ENCODE measurements at regions not wholly inside any gene's neighbourhood (a gene's known extent, or its start where the extent isn't known, plus 50 kb on each side); places are given as distances from the start of the nearest gene placed in this dataset.

DNA sequence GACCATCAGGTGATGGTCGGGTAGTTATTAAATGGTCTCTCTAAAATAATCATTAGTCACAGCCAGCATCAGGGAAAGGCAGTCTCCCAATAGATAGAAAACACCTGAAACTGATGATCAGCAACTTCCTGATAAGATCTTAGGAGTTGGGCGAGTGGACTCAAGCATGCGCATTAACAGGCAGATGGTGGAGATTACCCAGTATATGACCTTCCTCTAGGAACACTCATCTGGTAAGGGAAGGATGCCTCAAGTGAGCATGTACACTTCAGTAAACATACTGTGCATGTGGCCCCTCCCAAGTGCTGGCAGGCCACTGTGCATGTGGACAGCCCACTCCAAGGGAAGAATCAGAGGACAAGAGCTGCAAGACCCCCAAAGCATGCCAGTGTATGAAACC, 105.9 kb downstream of the ABCC12 start:
- no peak for FAIRE-seq
- WGBS (ENCODE audit: low lambda C conversion rate) = 24% methylated on average over 3 of the region's 3 CpGs

More for the DNA sequence above, 105.9 kb downstream of the ABCC12 start:
- peaks cover 0 to 7% of the 10 kb centered on the region in 2 experiments; a peak in 3 of 5 replicates for H3K27me3 ChIP-seq (ENCODE audit: control insufficient read depth in 1 of 2, insufficient read depth in 2 of 2, low read length in 2 of 2)
- H3K4me2 ChIP-seq (ENCODE audit: low read depth, low read length) = no peak overlapping the region
- no peak overlapping the region for H3K9ac ChIP-seq (ENCODE audit: insufficient read depth, low read depth, low read length)
- H2AFZ ChIP-seq (ENCODE audit: low read length) = no peak overlapping the region
- H3K36me3 ChIP-seq (replicated peaks in 1 of 2; ENCODE audit: control insufficient read depth in 1 of 2, insufficient read depth in 2 of 2, low read length in 2 of 2) = no peaks in the 10 kb centered on the region
- H3K79me2 ChIP-seq (ENCODE audit: insufficient read depth, low read length) = no peaks in the 10 kb centered on the region
- intact Hi-C loops (cut with micrococcal nuclease; ENCODE audit: unreplicated experiment) = no loop called here
- BruUV-seq (replicated peaks) = no TSS peak
- no peak overlapping the region for H3K27ac ChIP-seq (ENCODE audit: extremely low read length, insufficient read depth, low read length)
- H3K4me3 ChIP-seq (replicated peaks in 1 of 3; ENCODE audit: insufficient read depth in 1 of 3, low read depth in 2 of 3, low read length in 3 of 3) = no peak overlapping the region
- H4K20me1 ChIP-seq (ENCODE audit: insufficient read depth, low read length) = no peaks in the 10 kb centered on the region
- no peaks in the 10 kb centered on the region for H3K9me3 ChIP-seq (ENCODE audit: low read length)
- DNase-seq (ENCODE audit: low spot score) (no peak), ATAC-seq (no peak)
- ChIA-PET POLR2A (no interaction called here), CTCF (ENCODE audit: low intra/inter-chr PET ratio, low total read pairs) (no interaction called here)
- 0 out of 2 replicates have a peak, but pooled peaks cover 2% of the 10 kb centered on the region for H3K4me1 ChIP-seq (ENCODE audit: insufficient read depth, low read length)
- in situ Hi-C loops (cut with HindIII; ENCODE audit: extremely low pct_ligation_motif_present, low pct_unique_long_range_greater_than_20kb) = loop anchor here (10.0 kb wide), 1 partner anchor 905 kb away; the partner anchor contains the start of gene NETO2
- TF ChIP-seq ZNF33A (CRISPR knock-in tag; IDR thresholded peaks at IDR 0.05; ENCODE audit: borderline replicate concordance) (no peak), WIZ (CRISPR knock-in tag; IDR thresholded peaks at IDR 0.05) (no peak), ZNF205 (CRISPR knock-in tag; IDR thresholded peaks at IDR 0.05) (no peak), ATRX (CRISPR knock-in tag; IDR thresholded peaks at IDR 0.05; ENCODE audit: borderline replicate concordance) (no peak), ZMAT3 (CRISPR knock-in tag; conservative IDR thresholded peaks at IDR 0.05) (no peak), ZFP36L2 (CRISPR knock-in tag; IDR thresholded peaks at IDR 0.05) (no peak), EHMT2 (IDR thresholded peaks at IDR 0.05; ENCODE audit: borderline replicate concordance, low read depth, low read length) (no peak), SKI (IDR thresholded peaks at IDR 0.05; ENCODE audit: partially characterized antibody) (no peak)
- TF ChIP-seq, protein P1, sequence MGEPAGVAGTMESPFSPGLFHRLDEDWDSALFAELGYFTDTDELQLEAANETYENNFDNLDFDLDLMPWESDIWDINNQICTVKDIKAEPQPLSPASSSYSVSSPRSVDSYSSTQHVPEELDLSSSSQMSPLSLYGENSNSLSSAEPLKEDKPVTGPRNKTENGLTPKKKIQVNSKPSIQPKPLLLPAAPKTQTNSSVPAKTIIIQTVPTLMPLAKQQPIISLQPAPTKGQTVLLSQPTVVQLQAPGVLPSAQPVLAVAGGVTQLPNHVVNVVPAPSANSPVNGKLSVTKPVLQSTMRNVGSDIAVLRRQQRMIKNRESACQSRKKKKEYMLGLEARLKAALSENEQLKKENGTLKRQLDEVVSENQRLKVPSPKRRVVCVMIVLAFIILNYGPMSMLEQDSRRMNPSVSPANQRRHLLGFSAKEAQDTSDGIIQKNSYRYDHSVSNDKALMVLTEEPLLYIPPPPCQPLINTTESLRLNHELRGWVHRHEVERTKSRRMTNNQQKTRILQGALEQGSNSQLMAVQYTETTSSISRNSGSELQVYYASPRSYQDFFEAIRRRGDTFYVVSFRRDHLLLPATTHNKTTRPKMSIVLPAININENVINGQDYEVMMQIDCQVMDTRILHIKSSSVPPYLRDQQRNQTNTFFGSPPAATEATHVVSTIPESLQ (CRISPR knock-in tag; conservative IDR thresholded peaks at IDR 0.05) = no peak
- TF ChIP-seq, protein P2, sequence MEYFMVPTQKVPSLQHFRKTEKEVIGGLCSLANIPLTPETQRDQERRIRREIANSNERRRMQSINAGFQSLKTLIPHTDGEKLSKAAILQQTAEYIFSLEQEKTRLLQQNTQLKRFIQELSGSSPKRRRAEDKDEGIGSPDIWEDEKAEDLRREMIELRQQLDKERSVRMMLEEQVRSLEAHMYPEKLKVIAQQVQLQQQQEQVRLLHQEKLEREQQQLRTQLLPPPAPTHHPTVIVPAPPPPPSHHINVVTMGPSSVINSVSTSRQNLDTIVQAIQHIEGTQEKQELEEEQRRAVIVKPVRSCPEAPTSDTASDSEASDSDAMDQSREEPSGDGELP (IDR thresholded peaks at IDR 0.05; ENCODE audit: borderline replicate concordance, low read depth) = no peak
- TF ChIP-seq, protein P3, sequence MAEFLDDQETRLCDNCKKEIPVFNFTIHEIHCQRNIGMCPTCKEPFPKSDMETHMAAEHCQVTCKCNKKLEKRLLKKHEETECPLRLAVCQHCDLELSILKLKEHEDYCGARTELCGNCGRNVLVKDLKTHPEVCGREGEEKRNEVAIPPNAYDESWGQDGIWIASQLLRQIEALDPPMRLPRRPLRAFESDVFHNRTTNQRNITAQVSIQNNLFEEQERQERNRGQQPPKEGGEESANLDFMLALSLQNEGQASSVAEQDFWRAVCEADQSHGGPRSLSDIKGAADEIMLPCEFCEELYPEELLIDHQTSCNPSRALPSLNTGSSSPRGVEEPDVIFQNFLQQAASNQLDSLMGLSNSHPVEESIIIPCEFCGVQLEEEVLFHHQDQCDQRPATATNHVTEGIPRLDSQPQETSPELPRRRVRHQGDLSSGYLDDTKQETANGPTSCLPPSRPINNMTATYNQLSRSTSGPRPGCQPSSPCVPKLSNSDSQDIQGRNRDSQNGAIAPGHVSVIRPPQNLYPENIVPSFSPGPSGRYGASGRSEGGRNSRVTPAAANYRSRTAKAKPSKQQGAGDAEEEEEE (CRISPR knock-in tag; IDR thresholded peaks at IDR 0.05; ENCODE audit: borderline replicate concordance) = no peak
